Smooth muscle cell (in vitro differentiated cells): ENCODE measurements at regions not wholly inside any gene's neighbourhood (a gene's known extent, or its start where the extent isn't known, plus 50 kb on each side); places are given as distances from the start of the nearest gene placed in this dataset.

Source experiments
- DNase-seq: peaks from one replicate; lab custom pipeline; 2025; ENCODE audit not compliant: unreplicated experiment; lab: John Stamatoyannopoulos, UW
- H2AFZ ChIP-seq: fragments of 200-600 bp; sonication (generic); 2 replicates; pipeline ENCODE4 v1.6.0; 2016; ENCODE audit warnings: antibody characterized with exemption, low read depth, mild to moderate bottlenecking
- H3F3A ChIP-seq: fragments of 200-600 bp; sonication (generic); 2 replicates; pipeline ENCODE4 v1.6.0; 2017; ENCODE audit warnings: antibody characterized with exemption, low read depth
- H3K27ac ChIP-seq: fragments of 200-600 bp; sonication (generic); 2 replicates; pipeline ENCODE4 v1.5.1; 2016; ENCODE audit warnings: low read depth, mild to moderate bottlenecking
- H3K27me3 ChIP-seq: fragments of 200-600 bp; sonication (generic); 2 replicates; pipeline ENCODE4 v1.6.1; 2016; ENCODE audit warnings: low read depth, mild to moderate bottlenecking
- H3K36me3 ChIP-seq: fragments of 200-600 bp; sonication (generic); 2 replicates; pipeline ENCODE4 v1.5.1; 2016; ENCODE audit warnings: low read depth
- H3K4me1 ChIP-seq: fragments of 200-600 bp; sonication (generic); 2 replicates; pipeline ENCODE4 v1.5.1; 2016; ENCODE audit warnings: low read depth
- H3K4me2 ChIP-seq: fragments of 200-600 bp; sonication (generic); 2 replicates; pipeline ENCODE4 v1.6.0; 2016; ENCODE audit warnings: mild to moderate bottlenecking
- H3K4me3 ChIP-seq: fragments of 200-600 bp; sonication (generic); 2 replicates; pipeline ENCODE4 v1.5.1; 2016; ENCODE audit warnings: mild to moderate bottlenecking
- H3K79me2 ChIP-seq: fragments of 200-600 bp; sonication (generic); 2 replicates; pipeline ENCODE4 v1.6.0; 2016; ENCODE audit warnings: low read depth, mild to moderate bottlenecking
- H3K9ac ChIP-seq: fragments of 200-600 bp; sonication (generic); 2 replicates; pipeline ENCODE4 v1.6.0; 2016; ENCODE audit warnings: low read depth
- H3K9me3 ChIP-seq: fragments of 200-600 bp; sonication (generic); replicated peaks from 2 replicates; pipeline ENCODE4 v1.5.1; 2016; ENCODE audit warnings: low read depth
- H4K20me1 ChIP-seq: fragments of 200-600 bp; sonication (generic); 2 replicates; pipeline ENCODE4 v1.6.0; 2016; ENCODE audit warnings: low read depth
- WGBS: methylation state at CpG from one replicate; pipeline ENCODE4 v1.1.7; 2016; ENCODE audit warnings: low lambda C conversion rate; 5-methylcytosine and 5-hydroxymethylcytosine counted together
- TF ChIP-seq, protein P1 (sequence below): fragments of 200-600 bp; sonication (generic); IDR thresholded peaks from 2 replicates; pipeline ENCODE4 v1.5.1; 2017; ENCODE audit warnings: borderline replicate concordance, mild to moderate bottlenecking, antibody characterized with exemption; ENCODE audit not compliant: insufficient read depth, poor library complexity, severe bottlenecking

DNA sequence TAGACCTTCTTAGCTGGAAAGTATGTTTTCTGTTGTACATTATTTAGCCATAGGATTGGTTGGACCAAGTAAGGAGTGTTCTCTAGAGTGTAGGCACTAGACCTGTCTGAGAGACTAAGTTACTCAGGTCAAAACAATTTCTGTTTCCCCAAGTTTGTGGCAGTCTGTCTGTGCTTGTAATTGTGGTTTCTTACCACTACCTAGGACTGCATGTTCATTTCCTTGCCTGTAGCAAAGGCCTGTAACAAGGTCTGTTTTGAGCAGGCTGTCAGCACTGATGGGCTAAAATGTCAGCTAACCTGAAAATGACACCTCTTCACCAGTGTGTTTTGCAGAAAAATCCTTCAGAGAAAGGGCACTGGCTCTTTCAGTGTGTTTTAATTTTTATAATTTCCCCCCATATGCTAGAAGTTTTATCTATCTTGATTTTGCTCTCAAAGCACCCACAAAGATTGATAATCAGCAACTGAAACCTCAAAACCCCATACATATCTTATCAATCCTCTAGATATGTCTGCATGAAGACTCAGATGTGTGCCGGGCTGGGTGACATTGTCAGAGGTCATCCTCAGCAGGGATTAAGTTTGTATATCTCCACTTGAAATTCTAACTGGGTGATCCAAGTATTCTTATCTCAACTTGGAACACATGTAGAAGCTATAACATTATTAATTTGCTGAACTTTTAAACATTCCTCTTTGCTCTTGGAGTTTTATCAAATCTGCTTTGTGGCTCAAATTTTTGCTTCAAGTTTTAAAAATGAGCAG lies 50.7 kb upstream of the ST6GALNAC3 start:
- Histone ChIP-seq H3F3A (peaks cover 7% of the 10 kb centered on the region), H2AFZ (no peak overlapping the region), H3K79me2 (no peaks in the 10 kb centered on the region), H3K4me1 (peaks cover 8% of the 10 kb centered on the region), H3K4me3 (no peak overlapping the region), H3K4me2 (peak overlapping the region; percentile 67), H3K9ac (peak overlapping the region; percentile 34), H3K27ac (peak overlapping the region; percentile 80), H3K9me3 (no peaks in the 10 kb centered on the region), H3K36me3 (no peaks in the 10 kb centered on the region), H3K27me3 (no peaks in the 10 kb centered on the region), H4K20me1 (no peaks in the 10 kb centered on the region)
- TF ChIP-seq, protein P1, sequence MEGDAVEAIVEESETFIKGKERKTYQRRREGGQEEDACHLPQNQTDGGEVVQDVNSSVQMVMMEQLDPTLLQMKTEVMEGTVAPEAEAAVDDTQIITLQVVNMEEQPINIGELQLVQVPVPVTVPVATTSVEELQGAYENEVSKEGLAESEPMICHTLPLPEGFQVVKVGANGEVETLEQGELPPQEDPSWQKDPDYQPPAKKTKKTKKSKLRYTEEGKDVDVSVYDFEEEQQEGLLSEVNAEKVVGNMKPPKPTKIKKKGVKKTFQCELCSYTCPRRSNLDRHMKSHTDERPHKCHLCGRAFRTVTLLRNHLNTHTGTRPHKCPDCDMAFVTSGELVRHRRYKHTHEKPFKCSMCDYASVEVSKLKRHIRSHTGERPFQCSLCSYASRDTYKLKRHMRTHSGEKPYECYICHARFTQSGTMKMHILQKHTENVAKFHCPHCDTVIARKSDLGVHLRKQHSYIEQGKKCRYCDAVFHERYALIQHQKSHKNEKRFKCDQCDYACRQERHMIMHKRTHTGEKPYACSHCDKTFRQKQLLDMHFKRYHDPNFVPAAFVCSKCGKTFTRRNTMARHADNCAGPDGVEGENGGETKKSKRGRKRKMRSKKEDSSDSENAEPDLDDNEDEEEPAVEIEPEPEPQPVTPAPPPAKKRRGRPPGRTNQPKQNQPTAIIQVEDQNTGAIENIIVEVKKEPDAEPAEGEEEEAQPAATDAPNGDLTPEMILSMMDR, result no peak
- no peak for DNase-seq
- WGBS, result 7% methylated on average over 1 of the region's 1 CpG
